HL-60 (cell line): ENCODE measurements at regions not wholly inside any gene's neighbourhood (a gene's known extent, or its start where the extent isn't known, plus 50 kb on each side); places are given as distances from the start of the nearest gene placed in this dataset.

Experiments
- GABPA ChIP-seq: IDR thresholded peaks from 2 replicates; pipeline ENCODE4 v1.6.1; 2012; ENCODE audit warnings: low read depth
- POLR2AphosphoS5 ChIP-seq: IDR thresholded peaks from 2 replicates; pipeline ENCODE4 v1.6.1; 2012; ENCODE audit warnings: low read depth
- SPI1 ChIP-seq: IDR thresholded peaks from 2 replicates; pipeline ENCODE4 v1.6.1; 2012; ENCODE audit warnings: low read depth, mild to moderate bottlenecking, borderline replicate concordance
- TF ChIP-seq, protein P1 (sequence below): IDR thresholded peaks from one replicate; pipeline ENCODE4 v1.5.1; 2011; ENCODE audit warnings: low read length, control low read depth, inconsistent platforms; ENCODE audit not compliant: insufficient read depth
- TF ChIP-seq, protein P2 (sequence below): IDR thresholded peaks from 2 replicates; pipeline ENCODE4 v1.6.1; 2012; ENCODE audit warnings: low read depth; ENCODE audit not compliant: insufficient replicate concordance

DNA sequence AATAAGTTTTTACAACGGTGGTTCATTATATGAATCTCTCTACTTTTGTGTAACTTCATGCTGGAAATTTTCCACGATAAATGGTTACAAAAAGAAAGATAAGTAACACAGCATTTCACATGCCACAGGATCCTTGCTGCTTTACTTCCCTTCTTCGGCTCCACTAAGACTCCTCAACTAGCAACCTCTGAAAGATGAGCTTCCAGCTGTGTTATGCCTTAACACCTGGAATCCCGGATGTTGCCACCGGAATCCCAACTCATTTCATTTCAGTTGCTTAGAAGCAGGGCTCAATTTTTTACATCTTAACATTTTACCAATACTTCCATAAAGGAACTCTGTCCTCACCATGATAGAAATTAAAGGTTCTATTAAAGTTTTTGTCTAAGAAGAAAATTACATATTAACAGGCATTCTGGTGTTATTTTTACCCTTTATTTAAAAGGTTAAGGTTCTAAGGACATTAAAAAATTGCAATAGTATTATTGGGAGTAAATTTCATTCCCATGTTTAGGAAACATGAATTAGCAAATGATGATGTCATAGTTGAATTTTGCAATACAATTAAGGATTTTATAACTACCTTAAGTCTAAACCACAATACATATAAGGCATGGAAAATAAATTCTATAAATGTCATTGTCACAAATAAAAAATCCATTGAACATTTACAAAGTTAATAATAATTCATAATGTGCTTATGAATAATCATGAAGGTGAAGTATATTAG lies 57.1 kb upstream of the IL6 start:
- TF ChIP-seq, protein P1, sequence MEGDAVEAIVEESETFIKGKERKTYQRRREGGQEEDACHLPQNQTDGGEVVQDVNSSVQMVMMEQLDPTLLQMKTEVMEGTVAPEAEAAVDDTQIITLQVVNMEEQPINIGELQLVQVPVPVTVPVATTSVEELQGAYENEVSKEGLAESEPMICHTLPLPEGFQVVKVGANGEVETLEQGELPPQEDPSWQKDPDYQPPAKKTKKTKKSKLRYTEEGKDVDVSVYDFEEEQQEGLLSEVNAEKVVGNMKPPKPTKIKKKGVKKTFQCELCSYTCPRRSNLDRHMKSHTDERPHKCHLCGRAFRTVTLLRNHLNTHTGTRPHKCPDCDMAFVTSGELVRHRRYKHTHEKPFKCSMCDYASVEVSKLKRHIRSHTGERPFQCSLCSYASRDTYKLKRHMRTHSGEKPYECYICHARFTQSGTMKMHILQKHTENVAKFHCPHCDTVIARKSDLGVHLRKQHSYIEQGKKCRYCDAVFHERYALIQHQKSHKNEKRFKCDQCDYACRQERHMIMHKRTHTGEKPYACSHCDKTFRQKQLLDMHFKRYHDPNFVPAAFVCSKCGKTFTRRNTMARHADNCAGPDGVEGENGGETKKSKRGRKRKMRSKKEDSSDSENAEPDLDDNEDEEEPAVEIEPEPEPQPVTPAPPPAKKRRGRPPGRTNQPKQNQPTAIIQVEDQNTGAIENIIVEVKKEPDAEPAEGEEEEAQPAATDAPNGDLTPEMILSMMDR, result no peak
- TF ChIP-seq POLR2AphosphoS5, result no peak
- TF ChIP-seq, protein P2, sequence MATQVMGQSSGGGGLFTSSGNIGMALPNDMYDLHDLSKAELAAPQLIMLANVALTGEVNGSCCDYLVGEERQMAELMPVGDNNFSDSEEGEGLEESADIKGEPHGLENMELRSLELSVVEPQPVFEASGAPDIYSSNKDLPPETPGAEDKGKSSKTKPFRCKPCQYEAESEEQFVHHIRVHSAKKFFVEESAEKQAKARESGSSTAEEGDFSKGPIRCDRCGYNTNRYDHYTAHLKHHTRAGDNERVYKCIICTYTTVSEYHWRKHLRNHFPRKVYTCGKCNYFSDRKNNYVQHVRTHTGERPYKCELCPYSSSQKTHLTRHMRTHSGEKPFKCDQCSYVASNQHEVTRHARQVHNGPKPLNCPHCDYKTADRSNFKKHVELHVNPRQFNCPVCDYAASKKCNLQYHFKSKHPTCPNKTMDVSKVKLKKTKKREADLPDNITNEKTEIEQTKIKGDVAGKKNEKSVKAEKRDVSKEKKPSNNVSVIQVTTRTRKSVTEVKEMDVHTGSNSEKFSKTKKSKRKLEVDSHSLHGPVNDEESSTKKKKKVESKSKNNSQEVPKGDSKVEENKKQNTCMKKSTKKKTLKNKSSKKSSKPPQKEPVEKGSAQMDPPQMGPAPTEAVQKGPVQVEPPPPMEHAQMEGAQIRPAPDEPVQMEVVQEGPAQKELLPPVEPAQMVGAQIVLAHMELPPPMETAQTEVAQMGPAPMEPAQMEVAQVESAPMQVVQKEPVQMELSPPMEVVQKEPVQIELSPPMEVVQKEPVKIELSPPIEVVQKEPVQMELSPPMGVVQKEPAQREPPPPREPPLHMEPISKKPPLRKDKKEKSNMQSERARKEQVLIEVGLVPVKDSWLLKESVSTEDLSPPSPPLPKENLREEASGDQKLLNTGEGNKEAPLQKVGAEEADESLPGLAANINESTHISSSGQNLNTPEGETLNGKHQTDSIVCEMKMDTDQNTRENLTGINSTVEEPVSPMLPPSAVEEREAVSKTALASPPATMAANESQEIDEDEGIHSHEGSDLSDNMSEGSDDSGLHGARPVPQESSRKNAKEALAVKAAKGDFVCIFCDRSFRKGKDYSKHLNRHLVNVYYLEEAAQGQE, result no peak
- TF ChIP-seq SPI1, result no peak
- no peak for TF ChIP-seq GABPA
